IPS-11a (cell line): ENCODE measurements at regions not wholly inside any gene's neighbourhood (a gene's known extent, or its start where the extent isn't known, plus 50 kb on each side); places are given as distances from the start of the nearest gene placed in this dataset.

Experiments used
- H3K4me3 ChIP-seq: one replicate; pipeline ENCODE4 v1.5.1; 2013; ENCODE audit warnings: low read depth, low read length, control low read depth

DNA sequence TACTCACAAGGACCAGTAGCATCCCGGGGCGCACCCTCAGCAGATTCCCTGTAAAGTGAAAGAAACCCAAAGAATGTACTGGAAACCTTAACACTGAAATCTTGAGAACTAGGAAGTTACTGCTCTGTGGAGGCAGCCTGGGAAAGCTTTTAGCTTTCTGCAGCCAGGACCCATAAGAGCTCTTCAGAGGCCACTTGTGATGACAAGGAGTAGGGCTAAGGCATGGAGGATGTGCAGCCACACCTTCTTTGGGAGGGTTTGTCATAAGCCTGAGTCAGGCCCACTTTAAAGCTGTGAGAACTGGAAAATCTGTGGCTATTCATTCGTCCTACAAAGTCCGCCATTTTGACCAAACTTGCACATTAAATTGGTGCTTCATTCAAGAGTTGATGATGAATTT, 291.1 kb upstream of the TLE4 start:
- no peak overlapping the region for H3K4me3 ChIP-seq

DNA sequence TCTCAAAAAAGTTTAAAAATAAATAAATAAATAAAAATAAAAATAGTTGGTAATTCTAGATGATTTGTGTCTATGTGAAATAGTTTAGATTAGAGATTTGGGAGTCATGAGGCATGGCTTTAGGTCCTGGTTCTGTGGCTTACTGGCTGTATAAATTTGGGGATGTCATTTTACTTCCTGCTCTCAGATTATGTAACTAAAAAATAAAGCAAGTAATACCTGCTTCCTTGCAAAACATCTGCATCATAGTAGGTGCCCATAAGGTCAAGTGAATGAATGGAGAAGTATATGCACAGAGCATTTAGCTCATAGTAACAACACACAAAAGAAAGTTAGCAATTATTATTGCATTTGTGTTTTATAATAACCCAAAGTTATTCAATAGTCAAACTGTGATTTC, 287.7 kb upstream of the TLE4 start:
- no peak overlapping the region for H3K4me3 ChIP-seq

DNA sequence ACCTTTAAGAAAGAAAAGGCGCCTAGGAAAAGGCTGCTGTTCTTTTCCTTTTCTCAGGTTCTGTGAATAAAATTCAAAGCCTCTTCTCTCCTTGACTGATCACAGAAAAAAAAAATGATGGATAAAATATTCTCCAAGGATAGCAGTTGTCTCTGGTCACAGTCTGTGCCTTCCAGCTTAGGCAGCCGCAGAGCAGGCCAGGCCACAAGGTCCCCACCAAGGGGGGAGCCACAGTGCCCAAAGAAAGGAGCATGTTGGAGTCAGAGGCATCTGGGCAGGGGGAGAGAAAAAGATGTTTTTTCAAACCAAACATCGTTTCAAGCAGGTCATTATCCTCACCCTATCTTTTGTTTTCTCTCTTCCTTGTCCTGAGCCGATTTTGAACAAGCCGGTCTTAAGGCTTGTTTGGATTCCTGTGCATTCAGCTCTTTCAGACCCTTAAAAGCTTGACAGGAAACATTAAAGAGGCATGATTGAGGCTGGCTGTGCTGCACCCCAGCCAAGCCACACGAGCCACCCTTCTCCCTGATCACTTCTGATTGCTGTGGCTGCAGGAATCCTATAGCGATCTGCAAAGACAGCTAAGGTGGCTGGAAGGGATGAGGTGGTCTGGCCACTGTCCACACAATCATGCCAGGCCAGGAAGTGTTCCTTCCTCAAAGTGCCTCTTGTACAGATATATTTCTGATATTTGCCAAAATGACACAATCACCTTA, 284.6 kb upstream of the TLE4 start:
- H3K4me3 ChIP-seq, result no peak overlapping the region

DNA sequence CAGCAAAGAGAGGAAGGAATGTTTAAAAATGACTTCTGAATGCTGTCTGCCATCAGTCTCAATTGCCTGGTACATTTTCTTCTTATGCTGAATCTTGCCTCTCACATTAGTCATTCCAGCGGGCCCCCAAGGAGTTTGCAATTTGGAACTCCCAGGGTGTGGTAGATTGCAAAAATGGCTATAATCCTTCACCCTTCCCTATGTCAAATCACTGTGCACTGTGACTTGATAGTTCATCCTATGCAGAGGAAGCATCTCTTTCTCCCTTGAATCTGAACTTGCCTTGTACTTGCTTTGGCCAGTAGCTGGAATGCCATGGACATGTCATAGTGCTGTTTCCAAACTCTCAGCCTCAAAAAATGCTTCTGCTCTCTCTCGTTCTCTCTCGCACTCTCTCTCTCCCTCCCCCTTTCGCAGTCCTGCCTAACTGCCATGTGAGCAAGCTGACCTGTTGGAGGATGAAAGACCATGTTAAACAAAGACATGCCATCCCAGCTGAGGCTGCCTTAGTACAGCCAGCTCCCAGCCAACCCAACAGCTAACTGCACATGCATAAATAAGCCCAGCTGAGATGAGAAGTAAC, 284.0 kb upstream of the TLE4 start:
- no peak overlapping the region for H3K4me3 ChIP-seq

DNA sequence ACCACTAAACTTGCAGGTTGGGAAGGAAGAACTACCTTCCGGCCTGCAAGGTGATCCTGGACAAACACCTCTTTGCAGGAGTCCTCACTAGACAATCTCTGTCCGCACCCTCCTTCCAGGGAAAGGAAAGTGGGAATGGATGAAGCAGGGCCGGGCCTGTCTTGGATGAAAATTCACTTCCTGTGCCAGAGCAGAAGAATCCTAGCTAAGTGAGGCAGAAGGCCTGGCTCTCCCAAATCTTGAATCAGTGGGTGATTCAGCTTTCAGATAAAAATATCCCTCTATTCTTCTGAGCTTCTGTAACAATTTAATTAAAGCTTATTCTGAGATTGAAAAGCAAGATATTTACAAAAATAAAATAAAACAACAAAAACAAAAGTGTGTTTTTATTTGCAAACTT, 281.9 kb upstream of the TLE4 start:
- no peak overlapping the region for H3K4me3 ChIP-seq

DNA sequence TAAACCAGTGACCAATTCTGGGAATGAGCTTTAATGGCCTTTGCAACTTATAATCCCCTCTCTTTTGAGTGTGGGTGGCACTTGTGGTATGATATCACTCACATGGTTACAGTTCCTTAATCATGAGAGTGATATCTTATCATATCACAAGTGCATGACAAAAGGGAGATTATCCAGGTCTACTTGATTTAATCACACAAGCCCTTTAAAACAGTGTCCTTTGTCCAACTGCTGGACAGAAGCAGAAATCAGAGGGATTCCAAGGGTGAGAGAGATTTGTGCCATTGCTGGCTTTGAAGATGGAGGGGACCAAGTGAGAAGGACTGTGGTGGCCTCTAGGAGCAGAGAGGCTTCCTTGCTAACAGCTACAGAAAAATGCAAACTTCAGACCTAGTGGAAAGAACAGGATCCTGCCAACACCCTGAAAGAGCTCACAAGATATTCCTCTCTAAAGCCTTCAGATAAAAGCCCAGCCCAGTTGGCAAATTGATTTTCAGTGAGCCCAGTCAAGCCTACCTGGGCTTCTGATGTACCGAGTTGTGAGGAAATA, 279.0 kb upstream of the TLE4 start:
- no peak overlapping the region for H3K4me3 ChIP-seq

DNA sequence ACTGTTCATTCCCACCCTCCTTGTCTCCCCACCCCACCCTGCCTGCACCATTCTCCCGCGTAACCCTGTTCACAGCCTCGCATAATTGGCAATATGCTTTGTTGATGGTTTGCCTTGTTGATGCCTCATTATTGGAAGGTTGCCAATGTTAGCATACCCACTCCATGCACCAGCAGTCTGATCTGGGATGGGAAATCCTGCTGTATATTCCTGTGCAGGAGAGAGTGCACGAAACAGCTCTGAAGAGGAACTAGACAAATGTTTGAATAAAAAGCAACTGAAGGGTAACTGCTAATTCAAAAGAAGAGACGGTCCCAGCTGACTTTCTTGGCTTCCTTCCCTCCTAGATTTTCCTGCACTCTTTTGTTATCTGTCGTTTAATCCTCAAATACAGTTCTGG, 271.7 kb upstream of the TLE4 start:
- no peak overlapping the region for H3K4me3 ChIP-seq

DNA sequence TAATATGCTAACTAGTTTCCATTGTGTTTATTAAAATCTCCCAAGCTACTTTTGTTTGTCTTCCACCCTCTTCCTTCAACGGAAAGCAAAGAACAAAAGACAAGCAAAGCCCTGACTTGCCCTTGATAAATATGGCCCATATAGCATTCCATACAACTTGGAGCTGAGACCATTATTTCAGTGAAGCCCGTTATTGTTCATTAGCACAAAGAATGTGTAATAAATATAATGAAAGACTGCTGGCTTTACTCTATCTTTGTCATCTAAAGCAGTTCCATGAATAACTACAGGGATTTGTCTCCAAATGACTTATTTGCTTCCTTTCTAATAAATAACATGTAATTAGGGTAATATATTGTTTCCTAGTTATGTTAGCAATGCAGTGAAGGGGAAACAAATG, 270.7 kb upstream of the TLE4 start:
- no peak overlapping the region for H3K4me3 ChIP-seq

DNA sequence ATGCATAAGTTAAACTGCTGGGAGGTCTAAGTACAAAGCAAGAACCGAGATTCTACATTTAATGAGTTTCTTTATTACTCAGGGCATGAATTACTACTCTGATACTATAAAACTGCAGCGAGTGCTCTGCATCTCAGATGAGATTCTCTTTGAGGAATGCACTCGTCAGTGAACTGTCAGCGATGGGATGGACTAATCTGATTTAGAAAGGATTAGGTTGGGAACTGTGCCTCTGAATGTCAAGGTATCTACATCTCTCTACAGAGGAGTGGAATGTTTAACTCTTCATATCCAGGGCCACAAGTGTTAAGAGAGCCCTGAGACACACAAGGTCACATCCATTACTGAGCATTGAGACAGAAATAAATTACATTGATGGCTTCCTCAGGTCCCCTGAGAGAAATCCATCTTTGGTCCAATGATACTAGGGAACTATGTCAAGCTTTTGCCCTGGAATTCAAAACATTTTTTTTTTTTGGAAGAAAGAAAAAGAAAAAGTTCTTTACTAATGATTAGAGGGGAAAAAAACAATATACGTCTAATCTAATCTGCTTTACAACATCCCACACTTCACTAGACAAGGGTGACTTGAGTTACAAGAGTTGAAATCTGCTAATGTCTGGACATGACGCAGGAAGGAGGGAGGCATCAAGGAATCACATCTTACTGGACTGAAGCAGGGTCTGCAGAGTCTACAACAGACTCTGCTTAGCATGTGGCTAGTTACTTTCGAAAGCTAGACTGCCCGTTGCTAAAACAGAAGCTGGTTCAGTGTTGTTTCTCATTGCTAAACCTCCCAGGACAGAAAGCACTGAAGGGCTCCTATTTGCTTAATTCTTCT, 270.0 kb upstream of the TLE4 start:
- no peak overlapping the region for H3K4me3 ChIP-seq

DNA sequence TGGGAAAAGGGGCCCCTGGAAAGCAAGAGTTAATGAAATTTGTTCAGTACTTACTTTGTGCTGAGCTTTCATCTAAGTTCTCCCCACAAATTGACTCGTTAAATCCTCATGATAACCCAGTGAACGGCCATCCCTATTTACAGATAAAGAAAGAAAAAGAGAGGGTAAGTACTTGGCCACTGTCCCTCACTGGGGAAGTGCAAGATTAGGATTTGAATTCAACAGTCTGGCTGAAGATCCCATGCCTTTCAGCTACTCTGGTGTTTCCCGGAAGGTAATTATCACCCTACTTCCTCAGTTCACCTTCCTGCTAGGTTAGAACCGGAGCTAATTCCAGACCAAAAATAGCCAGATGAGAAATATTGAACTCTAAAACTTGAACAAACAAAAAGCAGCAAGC, 269.2 kb upstream of the TLE4 start:
- no peak overlapping the region for H3K4me3 ChIP-seq

DNA sequence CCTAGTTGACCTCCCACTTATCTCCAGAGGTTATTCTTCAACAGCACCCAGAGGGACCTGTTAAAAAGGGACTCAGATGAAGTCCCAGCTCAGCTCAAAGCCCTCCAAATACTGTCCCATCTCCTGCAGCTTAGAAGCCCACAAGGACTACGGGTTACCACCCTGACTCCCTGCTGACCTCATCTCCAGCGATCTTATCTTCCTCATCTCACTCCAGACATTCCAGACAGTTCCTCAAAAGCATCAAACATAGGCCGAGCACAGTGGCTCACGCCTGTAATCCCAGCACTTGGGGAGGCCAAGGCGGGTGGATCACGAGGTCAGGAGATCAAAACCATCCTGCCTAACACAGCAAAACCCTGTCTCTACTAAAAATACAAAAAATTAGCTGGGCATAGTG, 263.8 kb upstream of the TLE4 start:
- no peak overlapping the region for H3K4me3 ChIP-seq

DNA sequence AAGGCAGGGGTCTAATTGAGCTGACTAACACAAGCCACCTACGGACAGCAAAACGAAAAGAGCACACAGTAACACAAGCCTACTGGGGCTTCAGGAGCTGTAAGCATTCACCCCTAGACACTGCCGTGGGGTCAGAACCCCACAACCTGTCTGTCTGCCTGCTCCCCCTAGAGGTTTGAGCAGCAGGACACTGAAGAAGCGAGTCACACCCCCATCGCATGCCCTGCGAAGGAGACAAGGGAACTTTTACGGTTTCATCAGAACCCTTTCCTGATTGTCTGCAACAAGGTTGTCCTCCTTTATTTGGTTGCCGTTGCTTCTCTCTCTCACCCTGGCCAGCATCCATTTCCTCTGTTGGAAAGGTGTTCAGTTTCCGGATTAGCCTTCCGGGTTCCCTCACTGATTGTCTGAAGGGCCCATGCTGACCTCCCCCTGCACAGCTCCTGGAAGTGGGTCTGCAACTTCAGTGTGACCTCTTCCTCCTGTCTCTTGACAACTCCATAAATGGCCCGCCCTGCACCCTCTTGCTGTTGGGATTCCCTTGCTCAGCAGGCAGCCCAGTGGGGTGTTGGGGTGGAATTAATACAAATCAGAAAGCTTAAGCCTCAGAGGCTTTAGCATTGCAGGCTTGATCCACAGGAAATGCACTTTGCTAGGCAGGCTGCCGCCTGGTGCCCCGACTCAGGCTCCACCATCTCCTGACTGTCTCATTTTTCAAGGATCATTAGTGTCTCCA, 258.9 kb upstream of the TLE4 start:
- no peak overlapping the region for H3K4me3 ChIP-seq

DNA sequence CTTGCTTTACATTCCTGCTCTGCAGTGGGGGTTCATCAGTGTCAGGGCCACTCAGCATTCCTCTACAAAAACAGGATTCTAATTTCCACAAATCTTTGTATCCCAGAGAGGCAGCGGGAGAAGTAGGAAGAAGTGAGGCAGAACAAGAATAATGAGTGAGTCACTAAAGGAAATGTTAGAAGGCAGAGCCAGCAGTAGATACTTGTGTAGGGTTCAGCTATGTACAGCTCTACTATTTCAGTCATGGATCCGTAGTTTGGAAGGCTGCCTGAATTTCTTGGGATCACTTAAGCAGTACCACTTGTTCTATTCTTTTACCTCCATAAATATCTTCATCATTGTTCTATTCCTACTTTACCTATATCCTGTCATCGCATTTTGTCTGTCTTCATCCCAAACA, 246.3 kb upstream of the TLE4 start:
- no peak overlapping the region for H3K4me3 ChIP-seq

DNA sequence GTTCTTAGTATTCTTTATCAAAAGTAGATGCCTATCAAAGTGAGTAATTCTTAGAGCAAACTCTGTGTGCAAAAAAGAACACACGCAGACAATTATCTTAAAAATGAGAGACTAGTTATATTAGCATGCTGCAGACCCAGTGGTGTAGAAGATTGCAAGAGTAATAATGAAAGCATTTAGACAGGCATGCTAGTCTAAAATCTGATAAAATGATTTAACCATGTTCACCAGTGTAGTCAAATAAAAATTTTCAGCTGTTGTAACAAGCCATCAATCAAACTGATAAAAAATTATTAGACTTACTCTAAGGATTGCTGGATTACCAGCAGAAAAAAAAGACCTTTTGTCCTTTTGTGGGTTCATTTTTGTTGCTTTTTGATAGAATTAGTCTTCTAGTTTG, 241.9 kb upstream of the TLE4 start:
- no peak overlapping the region for H3K4me3 ChIP-seq

DNA sequence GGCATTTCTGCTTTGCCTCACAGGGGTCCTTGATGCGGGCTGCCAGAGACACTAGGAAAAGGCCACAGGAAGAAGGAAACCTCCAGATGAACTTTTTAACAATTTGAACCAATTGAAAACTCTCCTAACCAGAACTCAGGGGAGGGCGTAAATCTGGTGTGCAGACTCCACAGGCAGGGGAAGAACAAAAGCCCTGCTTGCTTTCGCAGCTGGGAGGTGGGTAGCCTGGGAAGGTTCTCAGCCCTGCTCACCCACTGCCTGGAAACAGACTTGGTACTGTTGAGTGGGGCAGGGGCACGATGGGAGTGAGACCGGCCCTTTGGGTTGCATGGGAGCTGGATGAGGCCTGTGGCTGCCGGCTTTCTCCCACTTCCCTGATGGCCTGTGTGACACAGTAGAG, 237.8 kb upstream of the TLE4 start:
- no peak overlapping the region for H3K4me3 ChIP-seq

DNA sequence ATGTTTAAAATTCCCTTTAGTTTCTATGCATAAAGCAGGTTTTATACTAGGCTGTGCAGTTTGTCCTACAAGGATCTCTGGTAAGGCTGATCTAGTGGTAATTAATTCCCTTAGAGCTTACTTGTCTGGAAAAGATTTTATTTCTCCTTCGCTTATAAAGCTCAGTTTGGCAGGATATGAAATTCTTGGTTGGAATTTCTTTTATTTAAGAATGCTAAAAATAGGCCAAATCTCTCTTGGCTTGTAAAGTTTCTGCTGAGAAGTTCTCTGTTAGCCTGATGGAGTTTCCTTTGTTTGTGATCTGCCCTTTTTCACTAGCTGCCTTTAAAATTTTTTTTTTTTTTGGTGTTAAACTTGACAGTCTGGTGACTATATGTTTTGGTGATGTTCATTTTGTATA, 237.1 kb upstream of the TLE4 start:
- H3K4me3 ChIP-seq, result no peak overlapping the region

DNA sequence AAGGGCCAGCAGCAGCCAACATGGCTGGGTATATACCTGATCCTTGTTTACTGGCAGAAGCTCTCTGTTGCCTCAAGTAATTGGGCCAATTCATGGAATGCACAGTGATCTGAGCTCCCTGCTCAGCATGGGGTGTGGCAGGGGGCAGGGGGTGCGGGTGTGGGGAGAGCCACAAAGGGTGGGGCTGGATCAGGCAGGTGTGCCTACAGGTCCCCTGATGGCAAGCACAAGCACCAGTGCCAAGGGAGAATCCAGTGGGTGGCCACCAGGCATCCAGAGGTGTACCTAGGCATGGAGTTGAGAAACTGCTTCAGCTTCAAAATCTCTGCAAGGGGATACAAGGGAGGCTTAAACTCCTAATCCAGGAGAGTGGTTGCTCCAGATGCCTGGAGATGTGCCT, 235.8 kb upstream of the TLE4 start:
- H3K4me3 ChIP-seq, result no peak overlapping the region

DNA sequence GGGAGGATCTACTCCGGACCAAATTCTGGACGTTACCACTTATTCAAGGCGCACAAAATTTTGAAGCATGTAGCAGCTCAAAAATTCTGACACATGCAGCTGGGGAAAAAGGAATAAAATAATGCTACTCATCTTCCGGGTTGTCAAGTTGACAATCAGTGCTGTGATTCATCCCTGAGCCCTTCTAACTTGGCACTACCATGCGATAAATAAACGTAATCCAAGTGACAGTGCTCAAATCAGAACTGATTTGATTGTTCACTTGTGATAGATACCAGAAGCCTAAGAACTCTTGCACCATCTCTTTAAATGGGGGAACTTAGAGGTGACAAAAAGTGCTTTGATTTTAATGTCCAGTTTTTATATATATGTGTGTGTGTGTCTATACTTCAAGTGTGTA, 230.2 kb upstream of the TLE4 start:
- no peak overlapping the region for H3K4me3 ChIP-seq

DNA sequence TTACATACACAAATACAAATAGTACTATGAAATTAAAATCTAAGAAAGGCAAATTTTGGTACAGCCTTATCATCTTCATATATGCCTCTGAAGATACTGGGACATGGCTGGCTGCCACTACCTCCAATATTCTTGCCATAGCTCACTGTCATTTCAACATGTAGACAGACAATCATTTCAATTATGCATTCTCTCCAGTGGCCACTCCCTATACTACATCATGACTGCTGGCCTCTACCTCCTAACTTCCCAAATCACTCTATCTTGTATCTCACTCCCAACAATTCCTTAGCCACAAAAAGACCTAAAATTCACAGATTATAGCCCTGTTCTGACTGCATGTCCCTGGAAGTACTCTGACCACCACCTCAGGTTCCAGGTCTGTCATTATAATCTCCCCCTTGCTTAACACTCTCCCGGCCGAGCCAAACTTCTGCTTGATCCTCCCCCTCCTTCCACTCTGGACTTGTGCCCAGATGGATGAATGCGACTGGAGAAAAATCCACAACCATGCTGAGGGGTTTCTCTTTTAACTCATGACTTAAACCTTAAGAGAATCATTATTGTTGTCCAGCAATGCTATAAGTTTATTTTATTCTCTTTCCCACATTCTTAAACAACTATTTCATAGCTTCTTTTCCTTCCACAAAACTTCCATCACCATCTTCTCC, 225.3 kb upstream of the TLE4 start:
- H3K4me3 ChIP-seq, result no peak overlapping the region

DNA sequence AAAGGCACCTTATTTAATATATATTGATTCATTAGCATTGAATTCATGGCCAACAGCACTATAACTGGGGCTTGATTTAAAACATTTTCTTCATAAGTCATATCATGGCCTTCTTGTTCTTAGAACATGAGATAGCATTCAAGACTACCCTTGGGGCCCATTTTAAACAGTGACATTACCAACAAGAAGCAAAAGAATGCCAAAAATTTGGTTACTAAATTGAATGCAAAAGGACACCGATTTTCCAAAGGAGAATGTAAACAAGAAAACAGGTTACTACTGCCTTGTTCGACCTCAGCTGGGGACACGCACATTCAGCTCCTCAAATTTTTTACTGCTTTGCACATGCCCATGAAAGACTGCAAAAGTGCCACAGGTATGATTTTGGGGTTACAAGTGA, 219.4 kb upstream of the TLE4 start:
- no peak overlapping the region for H3K4me3 ChIP-seq
